CD4-positive, alpha-beta T cell treated with Interferon gamma for 1 hour (primary cell): ENCODE measurements at regions not wholly inside any gene's neighbourhood (a gene's known extent, or its start where the extent isn't known, plus 50 kb on each side); places are given as distances from the start of the nearest gene placed in this dataset.

Experiments used
- DNase-seq: peaks from one replicate; pipeline ENCODE4 v3.0.0-alpha.2; 2020

- no peak for DNase-seq
Measured at GRCh38 chr3:194738254-194739093, 52.8 kb downstream of the FAM43A start.

- no peak for DNase-seq
Measured at GRCh38 chr3:194739498-194740284, 54.0 kb downstream of the FAM43A start.

GRCh38 chr3:194740859-194741491 is 55.3 kb downstream of the FAM43A start:
- DNase-seq: no peak

GRCh38 chr3:194741916-194742315 is 56.2 kb downstream of the FAM43A start:
- no peak for DNase-seq

GRCh38 chr3:194744826-194745225 is 59.1 kb downstream of the FAM43A start:
- DNase-seq: no peak

GRCh38 chr3:194745422-194746184 is 59.9 kb downstream of the FAM43A start:
- DNase-seq: no peak

GRCh38 chr3:194748225-194748624 is 62.5 kb downstream of the FAM43A start:
- DNase-seq: no peak

- DNase-seq: no peak
Measured at GRCh38 chr3:194749631-194750490, 64.2 kb downstream of the FAM43A start.

GRCh38 chr3:194750491-194750828 is 64.8 kb downstream of the FAM43A start:
- DNase-seq: no peak

GRCh38 chr3:194755671-194756459 is 70.2 kb downstream of the FAM43A start:
- no peak for DNase-seq

- DNase-seq: no peak
Measured at GRCh38 chr3:194756460-194756779, 70.7 kb downstream of the FAM43A start.

- DNase-seq: no peak
Measured at GRCh38 chr3:194756791-194757325, 71.2 kb downstream of the FAM43A start.

GRCh38 chr3:194757647-194758061 is 72.0 kb downstream of the FAM43A start:
- no peak for DNase-seq

- no peak for DNase-seq
Measured at GRCh38 chr3:194758716-194759115, 73.0 kb downstream of the FAM43A start.

GRCh38 chr3:194760494-194761137 is 74.9 kb downstream of the FAM43A start:
- no peak for DNase-seq

- no peak for DNase-seq
Measured at GRCh38 chr3:194761384-194761783, 75.7 kb downstream of the FAM43A start.

GRCh38 chr3:194766845-194767244 is 81.2 kb downstream of the FAM43A start:
- no peak for DNase-seq

- DNase-seq: no peak
Measured at GRCh38 chr3:194767446-194768207, 81.9 kb downstream of the FAM43A start.

- DNase-seq: no peak
Measured at GRCh38 chr3:194768586-194768985, 82.9 kb downstream of the FAM43A start.
